ENCODE measurements at regions not wholly inside any gene's neighbourhood (a gene's known extent, or its start where the extent isn't known, plus 50 kb on each side); places are given as distances from the start of the nearest gene placed in this dataset.

DNA sequence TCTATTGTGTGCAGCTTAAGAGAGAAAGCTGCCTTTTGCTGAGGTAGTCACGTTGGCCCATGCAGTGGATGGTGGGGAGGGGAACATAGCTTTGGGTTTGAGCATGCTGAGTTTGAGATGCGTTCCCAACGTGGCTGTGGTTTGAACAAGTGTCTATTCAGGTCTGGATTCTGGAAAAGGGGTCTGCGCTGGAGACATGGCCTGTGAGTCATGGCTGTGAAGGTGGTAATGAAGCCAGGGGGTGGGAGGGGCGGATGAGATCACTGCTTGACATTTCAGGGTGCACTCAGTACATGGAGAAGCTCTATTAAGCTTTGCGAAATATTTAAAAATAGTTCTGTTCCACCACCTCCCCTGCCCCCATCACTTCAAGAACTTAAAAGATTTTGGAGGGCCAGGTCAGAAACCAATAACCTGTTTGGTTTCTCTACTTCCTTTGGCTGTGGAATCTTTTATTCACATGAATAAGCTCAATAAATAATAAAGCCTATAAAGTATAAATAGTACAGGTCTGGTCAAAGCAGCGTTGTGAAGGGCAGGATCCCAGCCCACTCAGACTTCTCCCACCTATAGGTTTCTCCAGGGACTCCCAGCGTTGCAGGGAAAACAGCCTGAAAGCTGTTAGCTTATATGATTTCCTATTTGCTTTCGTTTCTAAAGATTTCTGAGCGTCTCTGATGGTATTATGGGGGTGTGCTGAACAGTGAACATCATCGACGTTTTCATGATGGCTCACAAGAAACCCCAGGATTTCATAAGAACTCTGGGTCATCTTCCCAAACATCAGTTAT lies 189.9 kb downstream of the NSG2 start:
- DNase-seq (ENCODE audit: low spot score), result no peak

- DNase-seq (ENCODE audit: low spot score), result no peak
Observed at GRCh38 chr5:174236070-174236469, 190.6 kb downstream of the NSG2 start.

DNA sequence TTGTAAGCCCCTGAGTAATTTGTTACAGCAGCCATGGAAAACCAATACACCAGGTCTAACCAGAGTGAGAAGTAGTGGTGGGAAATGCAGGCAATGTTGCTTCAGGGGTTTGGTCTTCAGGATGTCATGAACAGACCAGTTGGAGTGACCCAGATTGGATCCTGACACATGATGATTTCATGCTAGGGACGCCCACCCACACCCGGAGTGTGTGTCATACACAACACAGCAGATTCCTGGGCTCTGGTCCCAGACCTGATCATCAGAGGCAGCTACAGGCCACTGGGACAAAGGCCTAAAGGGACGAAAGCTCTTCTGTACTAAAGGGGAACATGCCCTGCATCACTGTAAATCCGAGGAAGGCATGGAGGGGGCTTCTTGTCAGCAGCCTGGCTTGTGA lies 194.2 kb downstream of the NSG2 start:
- DNase-seq (ENCODE audit: low spot score), result no peak

GRCh38 chr5:174242573-174242972 lies 197.1 kb downstream of the NSG2 start:
- no peak for DNase-seq (ENCODE audit: low spot score)

DNA sequence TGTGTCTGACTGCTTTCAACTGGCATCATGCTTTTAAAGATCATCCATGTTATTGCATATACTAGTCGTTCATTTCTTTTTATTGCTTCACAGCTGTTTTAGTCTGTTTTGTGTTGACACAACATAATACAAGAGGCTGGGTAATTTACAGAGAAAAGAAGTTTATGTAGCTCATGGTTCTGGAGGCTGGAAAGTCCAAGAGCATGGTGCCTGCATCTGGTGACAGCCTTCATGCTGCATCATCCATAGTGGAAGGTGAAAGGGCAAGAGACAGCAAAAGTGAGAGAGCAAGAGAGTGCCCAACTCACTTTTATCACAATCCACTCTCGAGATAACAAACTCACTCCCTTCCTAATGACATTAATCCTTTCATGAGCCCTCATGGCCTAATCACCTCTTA lies 198.4 kb downstream of the NSG2 start:
- no peak for DNase-seq (ENCODE audit: low spot score)

DNA sequence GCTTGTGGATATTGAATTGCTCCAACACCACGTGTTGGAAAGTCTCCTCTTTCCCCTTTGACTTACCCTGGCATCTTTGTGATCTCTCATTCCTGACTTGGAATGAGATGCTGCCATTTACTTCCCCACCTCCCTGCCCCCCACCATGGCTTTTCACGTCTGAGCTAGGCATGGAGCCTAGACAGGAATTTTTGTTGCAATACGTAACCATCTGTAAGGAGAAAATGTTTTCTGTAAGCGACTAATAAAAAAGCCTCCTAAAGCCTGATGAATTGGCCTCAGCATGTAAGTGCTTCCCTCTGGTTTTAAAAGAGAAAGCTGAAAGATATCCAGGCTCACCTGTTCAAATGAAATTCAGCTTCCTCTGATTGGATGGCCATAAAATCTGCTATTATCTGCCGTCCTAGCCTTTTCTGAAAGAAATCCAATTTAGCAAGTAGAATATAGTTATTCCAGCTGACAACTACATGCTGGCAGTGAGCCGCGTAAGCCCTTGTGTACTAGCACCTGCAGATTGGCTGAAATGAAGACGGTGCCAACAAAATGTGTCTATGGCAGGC lies 200.1 kb downstream of the NSG2 start:
- DNase-seq (ENCODE audit: low spot score), result no peak

DNA sequence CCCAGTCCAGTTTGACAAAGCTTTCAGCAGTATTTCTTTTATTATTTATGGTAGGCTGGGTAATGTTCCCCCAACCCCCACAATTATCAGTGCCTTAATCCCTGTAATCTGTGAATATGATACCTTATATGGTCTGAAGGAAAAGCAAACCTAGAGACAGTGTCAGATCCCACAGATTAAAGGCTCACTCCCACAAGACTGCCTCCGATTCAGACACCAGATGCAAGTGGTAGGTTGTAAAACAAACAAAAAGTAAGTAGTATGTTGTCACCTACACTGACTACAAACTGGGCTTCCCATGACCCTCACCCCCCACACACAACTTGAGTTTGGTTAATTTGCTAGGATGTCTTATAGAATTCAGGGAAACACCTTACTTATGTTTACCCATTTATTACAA lies 201.2 kb downstream of the NSG2 start:
- DNase-seq (ENCODE audit: low spot score), result no peak

GRCh38 chr5:174247301-174247700 lies 201.8 kb downstream of the NSG2 start:
- no peak for DNase-seq (ENCODE audit: low spot score)

DNA sequence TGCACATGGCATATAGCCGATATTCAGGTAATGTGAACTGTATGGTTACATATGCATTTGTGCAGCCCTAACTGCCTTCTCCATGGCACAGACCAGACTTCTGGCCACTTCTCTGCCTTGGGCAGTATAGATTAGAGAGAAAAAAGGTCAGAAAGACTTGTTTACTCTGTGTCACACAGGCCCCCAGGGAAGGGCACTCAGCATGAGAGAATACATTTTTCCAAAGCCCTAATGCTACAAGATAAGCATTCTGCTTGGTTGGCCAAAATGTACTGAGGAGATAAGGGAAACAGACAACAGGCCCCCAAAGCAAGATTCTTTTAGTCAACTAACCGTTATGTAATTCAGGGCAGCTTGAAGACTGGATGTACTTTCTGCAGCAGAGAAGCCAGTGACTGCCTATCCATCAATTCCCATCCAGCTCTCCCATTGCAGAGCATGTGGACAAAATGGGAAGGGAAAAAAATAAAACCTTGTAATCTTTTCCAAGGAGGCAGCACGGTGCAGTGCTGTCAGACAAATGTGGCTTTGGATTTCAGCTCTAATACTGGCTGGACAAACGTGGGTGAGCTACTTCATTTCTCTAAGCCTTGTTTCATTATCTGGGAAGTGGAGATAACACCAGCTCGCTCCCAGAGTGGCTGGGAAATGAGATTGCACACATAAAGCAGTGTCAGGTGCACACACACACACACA lies 205.9 kb downstream of the NSG2 start:
- DNase-seq (ENCODE audit: low spot score), result no peak

DNA sequence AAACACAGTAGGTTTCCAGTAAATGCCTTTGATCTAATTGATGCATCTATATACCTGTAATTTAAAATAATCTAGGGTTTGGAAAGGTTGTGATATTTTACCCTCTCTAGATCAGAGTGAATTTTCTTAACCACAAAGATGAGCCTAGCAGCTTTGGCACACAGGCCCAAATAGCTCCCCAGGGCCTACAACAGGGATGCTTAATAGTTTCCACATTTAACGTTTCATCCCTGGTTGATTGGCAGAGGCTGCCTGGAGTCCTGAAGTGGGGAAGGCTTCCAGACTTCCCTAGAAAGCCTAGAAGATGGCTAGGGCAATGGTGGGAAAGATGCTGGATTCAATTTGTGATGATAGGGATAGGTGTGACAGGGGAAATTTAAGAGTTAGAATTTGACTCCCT lies 206.6 kb downstream of the NSG2 start:
- no peak for DNase-seq (ENCODE audit: low spot score)

GRCh38 chr5:174259696-174260420 lies 214.4 kb downstream of the NSG2 start:
- no peak for DNase-seq (ENCODE audit: low spot score)

GRCh38 chr5:174271316-174271715 lies 225.8 kb downstream of the NSG2 start:
- no peak for DNase-seq (ENCODE audit: low spot score)

GRCh38 chr5:174272671-174273070 lies 227.2 kb downstream of the NSG2 start:
- no peak for DNase-seq (ENCODE audit: low spot score)

DNA sequence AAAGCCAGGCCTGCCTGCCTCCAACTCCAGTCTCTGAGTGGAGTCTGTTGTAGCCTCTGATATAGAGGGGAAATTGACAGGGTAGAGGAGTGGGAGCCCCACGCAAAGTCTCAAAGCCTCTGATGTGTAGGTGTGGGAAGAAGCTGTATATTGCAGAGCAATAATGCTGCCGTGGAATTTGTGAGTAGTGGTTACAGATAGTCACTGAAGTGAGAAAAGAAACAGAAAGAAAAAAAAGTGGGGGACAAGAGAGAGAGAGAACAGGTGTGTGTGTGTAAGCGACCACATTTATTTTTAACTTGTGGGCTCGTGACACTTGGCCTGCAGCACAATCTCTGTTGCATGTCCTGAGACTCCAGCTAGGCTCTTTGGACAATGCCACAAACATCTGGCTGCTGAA lies 227.8 kb downstream of the NSG2 start:
- no peak for DNase-seq (ENCODE audit: low spot score)

DNA sequence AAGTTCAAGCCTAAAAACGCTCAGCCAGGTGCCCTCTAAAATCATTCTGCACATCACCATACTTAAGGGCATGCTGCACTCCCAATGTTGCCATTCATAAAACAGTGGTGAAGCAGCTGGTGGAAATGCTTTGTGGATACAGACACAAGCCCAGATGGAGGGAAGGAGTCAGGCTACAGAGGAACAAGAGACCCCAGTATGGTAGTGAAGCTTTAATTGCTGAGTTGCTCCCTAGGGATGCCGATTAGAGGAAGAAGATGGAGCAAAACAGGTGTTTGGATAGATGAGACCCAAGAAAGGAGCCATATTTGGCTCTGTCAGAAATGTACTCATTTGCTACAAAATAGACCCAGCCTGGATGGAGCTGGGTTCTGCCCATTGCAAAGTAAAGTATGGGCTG lies 230.5 kb downstream of the NSG2 start:
- DNase-seq (ENCODE audit: low spot score), result no peak

DNA sequence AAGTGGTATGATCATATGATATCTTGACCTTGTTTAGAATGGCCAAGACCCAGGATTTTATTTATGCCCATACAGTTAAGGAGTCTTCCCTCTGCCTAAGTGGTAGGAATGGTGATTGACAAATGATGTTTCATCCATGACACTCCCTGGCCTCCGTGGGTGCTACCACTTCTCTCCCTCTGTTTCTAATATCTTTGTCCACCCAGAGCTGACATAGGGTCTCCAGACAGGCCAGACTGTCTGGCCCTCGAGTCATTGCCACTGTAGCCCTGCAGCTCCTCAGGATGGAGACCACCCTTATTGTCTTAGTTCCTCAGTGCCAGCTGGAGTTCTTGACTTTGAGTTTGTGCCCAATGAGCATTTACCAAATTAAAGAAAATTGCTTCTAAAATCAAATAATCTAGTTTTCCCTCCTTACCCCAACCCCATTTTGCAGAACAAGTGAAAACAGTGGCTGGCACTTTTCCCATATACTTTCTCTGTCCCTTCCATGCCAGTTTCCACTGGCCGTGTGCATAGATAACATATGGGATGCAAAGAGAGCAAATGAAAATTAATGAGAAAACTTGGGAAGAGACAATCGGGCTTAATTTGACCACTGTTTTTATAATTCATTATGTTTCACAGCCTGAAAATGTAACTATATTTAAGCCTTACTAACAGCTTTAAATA lies 235.7 kb downstream of the NSG2 start:
- DNase-seq (ENCODE audit: low spot score), result no peak

DNA sequence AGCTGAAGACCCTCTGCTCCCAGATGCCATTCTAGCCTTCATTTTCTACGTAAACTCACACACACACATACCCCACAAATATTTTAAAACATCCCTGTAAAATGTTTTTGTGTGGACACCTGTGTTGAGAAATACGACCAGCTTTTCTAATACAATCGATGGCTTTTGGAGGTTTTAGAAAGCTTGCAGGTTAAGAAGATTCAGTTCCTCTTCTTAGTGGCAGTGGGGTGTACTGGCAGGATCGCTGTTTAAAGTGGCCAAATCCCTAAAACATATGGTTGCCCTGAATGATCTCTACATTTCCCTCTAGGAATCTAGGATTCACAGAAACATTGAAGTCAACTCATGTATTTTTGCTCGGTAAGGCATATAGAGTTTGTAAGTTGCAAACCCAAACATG lies 236.3 kb downstream of the NSG2 start:
- DNase-seq (ENCODE audit: low spot score), result no peak

- no peak for DNase-seq (ENCODE audit: low spot score)
Observed at GRCh38 chr5:174282391-174282790, 236.9 kb downstream of the NSG2 start.

DNA sequence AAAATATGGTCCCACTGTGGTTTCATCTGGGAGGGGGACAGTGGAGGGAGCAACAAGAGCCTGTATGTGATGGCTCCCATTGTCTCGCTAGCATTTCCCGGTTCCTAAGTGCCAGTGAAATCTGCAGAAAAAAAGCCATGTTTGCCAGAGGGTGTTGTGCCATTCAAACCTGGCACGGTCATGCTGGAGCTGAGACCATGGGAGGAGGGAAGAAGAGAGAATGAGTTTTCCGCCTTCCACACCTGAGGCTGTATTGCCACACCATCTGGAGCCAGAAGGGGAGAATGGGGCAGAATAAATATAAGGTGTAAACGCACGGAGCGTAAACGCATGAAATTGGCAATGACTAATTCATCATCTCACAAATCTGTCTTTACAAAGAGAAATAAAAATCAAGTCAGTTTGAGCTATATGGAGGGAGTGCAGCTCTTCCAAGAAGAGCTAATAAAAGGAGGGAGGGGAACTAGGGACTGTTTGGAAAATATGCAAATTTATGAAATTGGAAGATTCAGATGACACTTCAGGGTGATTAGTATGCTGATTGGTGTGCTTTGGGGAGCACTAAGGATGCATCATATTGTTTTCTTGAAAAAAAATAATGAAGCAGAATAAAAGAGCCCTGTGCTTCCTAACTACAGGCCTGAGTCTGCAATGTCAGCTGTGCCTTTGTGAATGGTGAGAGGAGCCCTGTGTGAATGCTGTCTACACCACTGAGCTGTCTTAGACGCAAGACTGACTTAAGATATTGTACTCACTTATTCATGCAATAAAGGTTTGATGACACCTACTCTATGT lies 237.9 kb downstream of the NSG2 start:
- no peak for DNase-seq (ENCODE audit: low spot score)

DNA sequence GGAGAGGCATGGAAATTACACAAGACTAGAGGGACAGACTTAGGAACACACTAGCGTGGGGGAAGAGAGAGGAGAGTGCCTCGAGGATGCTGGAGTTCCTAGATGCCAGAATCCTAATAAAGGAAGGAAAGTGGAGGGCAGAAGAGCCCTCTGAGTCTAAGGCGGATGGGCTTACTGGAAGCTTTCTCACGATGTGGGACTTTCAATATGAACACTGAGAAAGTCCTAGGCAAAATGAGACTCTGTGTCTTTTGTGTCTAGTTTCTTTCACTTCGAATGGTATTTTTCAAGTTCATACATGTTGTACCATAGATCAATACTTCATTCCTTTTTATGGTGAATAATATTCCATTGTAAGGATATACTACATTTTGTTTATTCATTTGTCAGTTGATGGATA lies 239.4 kb downstream of the NSG2 start:
- no peak for DNase-seq (ENCODE audit: low spot score)

DNA sequence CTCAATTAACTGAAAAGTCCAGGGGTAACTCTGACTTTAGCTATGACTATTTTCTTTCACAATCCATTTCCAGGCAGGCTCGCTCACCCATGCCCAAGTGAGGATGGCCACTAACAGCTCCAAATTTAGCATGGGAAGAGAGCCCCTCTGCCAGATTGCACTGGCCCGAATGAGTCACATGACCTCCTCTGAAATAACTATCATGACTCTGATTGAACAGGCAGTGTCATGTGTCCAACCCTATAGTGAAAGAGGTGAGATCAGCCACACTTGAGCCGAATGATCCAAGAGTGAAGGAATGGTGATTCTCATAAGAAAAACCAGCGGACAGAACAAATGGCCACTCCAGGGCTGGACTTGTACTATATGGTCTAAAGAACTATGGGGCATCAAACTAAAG lies 242.3 kb downstream of the NSG2 start:
- DNase-seq (ENCODE audit: low spot score), result no peak
